Transverse colon (tissue), 4 donors: ENCODE measurements at regions not wholly inside any gene's neighbourhood (a gene's known extent, or its start where the extent isn't known, plus 50 kb on each side); places are given as distances from the start of the nearest gene placed in this dataset.

Experiments
- EP300 ChIP-seq: sonication (generic); formaldehyde crosslinking; IDR thresholded peaks from one replicate; pipeline ENCODE4 v1.6.1; 2017; ENCODE audit warnings: antibody characterized with exemption, low read depth
- POLR2A ChIP-seq: fragments of 450-650 bp; IDR thresholded peaks from one replicate; pipeline ENCODE4 v1.6.1; 2016; ENCODE audit warnings: antibody characterized with exemption, mild to moderate bottlenecking, moderate library complexity
- POLR2AphosphoS5 ChIP-seq, 3 donors: sonication (generic); formaldehyde crosslinking; IDR thresholded peaks; one replicate each; pipeline ENCODE4 v1.6.1; 2016; ENCODE audit warnings: antibody characterized with exemption in 3 of 3
- TF ChIP-seq, protein P1 (sequence below), 5 experiments: fragments of 200-600 bp in 3 of 5; fragments of 450-650 bp in 2 of 5; sonication (generic) in 3 of 5; IDR thresholded peaks; 1 replicate in 2 of 5; 2 replicates in 3 of 5; pipeline ENCODE4 v1.5.1; 2016 to 2017; ENCODE audit warnings: antibody characterized with exemption in 5 of 5, inconsistent platforms in 3 of 5, mild to moderate bottlenecking in 2 of 5, moderate library complexity in 1 of 5

DNA sequence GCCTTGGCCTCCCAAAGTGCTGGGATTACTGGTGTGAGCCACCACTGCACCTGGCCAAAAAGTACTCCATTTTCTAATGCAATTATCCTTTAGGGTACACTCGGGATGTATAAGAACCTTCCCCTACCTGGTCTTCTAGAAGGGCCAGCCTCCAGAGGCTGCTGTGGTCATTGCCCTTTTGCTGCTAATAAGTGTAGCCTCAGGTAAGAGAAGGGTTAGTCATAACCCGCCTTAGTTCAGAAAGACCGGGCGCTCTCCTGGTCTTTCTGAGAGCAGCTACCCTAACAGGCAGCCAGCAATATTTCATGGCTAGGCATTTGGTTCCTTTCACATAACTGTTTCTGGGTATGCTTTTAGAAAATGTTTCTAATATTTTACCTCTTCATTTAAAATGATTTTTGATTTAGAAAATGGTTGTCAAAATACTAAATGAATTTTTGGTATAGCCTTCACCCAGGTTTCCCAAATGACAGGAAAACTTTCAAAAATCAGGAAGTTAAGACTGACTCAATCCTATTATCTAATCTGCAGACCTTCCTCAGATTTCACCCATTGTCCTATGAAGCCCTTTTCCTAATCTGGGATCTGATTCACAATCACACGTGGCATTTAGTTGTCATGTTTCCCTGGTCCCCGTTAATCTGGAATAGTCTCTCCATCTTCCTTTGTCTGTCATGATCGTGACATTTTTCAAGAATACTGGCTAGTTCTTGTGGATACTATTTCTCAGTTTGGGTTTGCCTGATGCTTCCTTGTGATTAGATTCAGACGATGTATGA, 479.0 kb downstream of the SIPA1L2 start:
- TF ChIP-seq POLR2A (no peak), EP300 (no peak), POLR2AphosphoS5 (IDR thresholded peaks at IDR 0.05) (no peak)
- TF ChIP-seq, protein P1, sequence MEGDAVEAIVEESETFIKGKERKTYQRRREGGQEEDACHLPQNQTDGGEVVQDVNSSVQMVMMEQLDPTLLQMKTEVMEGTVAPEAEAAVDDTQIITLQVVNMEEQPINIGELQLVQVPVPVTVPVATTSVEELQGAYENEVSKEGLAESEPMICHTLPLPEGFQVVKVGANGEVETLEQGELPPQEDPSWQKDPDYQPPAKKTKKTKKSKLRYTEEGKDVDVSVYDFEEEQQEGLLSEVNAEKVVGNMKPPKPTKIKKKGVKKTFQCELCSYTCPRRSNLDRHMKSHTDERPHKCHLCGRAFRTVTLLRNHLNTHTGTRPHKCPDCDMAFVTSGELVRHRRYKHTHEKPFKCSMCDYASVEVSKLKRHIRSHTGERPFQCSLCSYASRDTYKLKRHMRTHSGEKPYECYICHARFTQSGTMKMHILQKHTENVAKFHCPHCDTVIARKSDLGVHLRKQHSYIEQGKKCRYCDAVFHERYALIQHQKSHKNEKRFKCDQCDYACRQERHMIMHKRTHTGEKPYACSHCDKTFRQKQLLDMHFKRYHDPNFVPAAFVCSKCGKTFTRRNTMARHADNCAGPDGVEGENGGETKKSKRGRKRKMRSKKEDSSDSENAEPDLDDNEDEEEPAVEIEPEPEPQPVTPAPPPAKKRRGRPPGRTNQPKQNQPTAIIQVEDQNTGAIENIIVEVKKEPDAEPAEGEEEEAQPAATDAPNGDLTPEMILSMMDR (IDR thresholded peaks at IDR 0.05) = no peak
